H1 (cell line): ENCODE measurements at regions not wholly inside any gene's neighbourhood (a gene's known extent, or its start where the extent isn't known, plus 50 kb on each side); places are given as distances from the start of the nearest gene placed in this dataset.

Source experiments
- CTCF ChIA-PET: fragments of 300-600 bp; sonication (Branson Sonifier 250); formaldehyde crosslinking; loops from one replicate; lab custom pipeline; 2021; ENCODE audit not compliant: partially characterized antibody; lab: Charles Lee
- POLR2A ChIA-PET: fragments of 300-600 bp; sonication (Branson Sonifier 250); formaldehyde crosslinking; loops from one replicate; lab custom pipeline; 2021; ENCODE audit warnings: inconsistent platforms; ENCODE audit not compliant: partially characterized antibody; lab: Charles Lee
- DNase-seq, 2 experiments: peaks; one replicate each; pipeline versions ENCODE4 v3.0.0 to v3.0.0-alpha.2; 2010 to 2022; ENCODE audit warnings: low spot score in 2 of 2, low read depth in 1 of 2, mixed read lengths in 1 of 2
- FAIRE-seq: peaks from 2 replicates; lab custom pipeline; 2011; peaks lifted over from hg19 to GRCh38; lab: Jason Lieb, UNC
- H2AFZ ChIP-seq: 2 replicates; pipeline ENCODE4 v1.8.1; 2012; ENCODE audit warnings: low read length, inconsistent platforms
- H2AK5ac ChIP-seq: 2 replicates; pipeline ENCODE4 v1.6.1; 2013; ENCODE audit warnings: low read depth, low read length
- H2BK120ac ChIP-seq: replicated peaks from 2 replicates; pipeline ENCODE3; 2013; ENCODE audit warnings: low read depth, low read length, inconsistent platforms
- H2BK12ac ChIP-seq: 2 replicates; pipeline ENCODE4 v1.6.1; 2013; ENCODE audit warnings: low read depth, low read length
- H2BK15ac ChIP-seq: 2 replicates; pipeline ENCODE4 v1.6.1; 2013; ENCODE audit warnings: low read length
- H2BK20ac ChIP-seq: 2 replicates; pipeline ENCODE4 v1.6.1; 2013; ENCODE audit warnings: low read length
- H2BK5ac ChIP-seq: 2 replicates; pipeline ENCODE4 v1.6.1; 2013; ENCODE audit warnings: low read depth, low read length
- H3K14ac ChIP-seq: 2 replicates; pipeline ENCODE4 v1.6.1; 2013; ENCODE audit warnings: inconsistent platforms; ENCODE audit not compliant: insufficient read length
- H3K18ac ChIP-seq: 2 replicates; pipeline ENCODE4 v1.6.1; 2013; ENCODE audit warnings: low read length; ENCODE audit errors: extremely low read depth
- H3K23ac ChIP-seq: 2 replicates; pipeline ENCODE4 v1.6.1; 2013; ENCODE audit warnings: inconsistent platforms; ENCODE audit not compliant: insufficient read length
- H3K23me2 ChIP-seq: 2 replicates; pipeline ENCODE4 v1.6.1; 2013; ENCODE audit warnings: low read depth, low read length
- H3K27ac ChIP-seq: 2 replicates; pipeline ENCODE4 v1.6.1; 2011; ENCODE audit warnings: low read depth, low read length, inconsistent platforms
- H3K27me3 ChIP-seq, 4 experiments: replicated peaks in 1 of 4; 1 replicate in 1 of 4; 2 replicates in 3 of 4; pipeline versions ENCODE4 v1.6.1 to v1.8.1; 2011 to 2013; ENCODE audit warnings: low read length in 3 of 4, mild to moderate bottlenecking in 3 of 4, inconsistent platforms in 2 of 4, mixed read lengths in 2 of 4, moderate library complexity in 1 of 4; ENCODE audit not compliant: control insufficient read depth in 3 of 4, insufficient read depth in 3 of 4; ENCODE audit errors: extremely low read depth in 1 of 4
- H3K36me3 ChIP-seq, 4 experiments: 2 replicates each; pipeline versions ENCODE4 v1.6.1 to v1.8.1; 2011 to 2013; ENCODE audit warnings: mild to moderate bottlenecking in 4 of 4, low read length in 3 of 4, moderate library complexity in 2 of 4, control low read depth in 1 of 4, inconsistent platforms in 1 of 4; ENCODE audit not compliant: insufficient read depth in 4 of 4, control insufficient read depth in 2 of 4
- H3K4ac ChIP-seq: replicated peaks from 2 replicates; pipeline ENCODE3; 2013; ENCODE audit warnings: low read length, low read depth, mixed read lengths, inconsistent platforms; ENCODE audit not compliant: insufficient read length
- H3K4me1 ChIP-seq, 4 experiments: replicated peaks in 1 of 4; 1 replicate in 1 of 4; 2 replicates in 3 of 4; pipeline versions ENCODE4 v1.6.1 to v1.8.1; 2011 to 2013; ENCODE audit warnings: low read length in 3 of 4, inconsistent platforms in 2 of 4, mixed read lengths in 1 of 4; ENCODE audit not compliant: insufficient read depth in 4 of 4, control insufficient read depth in 3 of 4
- H3K4me2 ChIP-seq, 2 experiments: 2 replicates each; pipeline versions ENCODE4 v1.6.1 to v1.8.1; 2011 to 2013; ENCODE audit warnings: low read depth in 2 of 2, low read length in 2 of 2, control low read depth in 1 of 2, inconsistent platforms in 1 of 2, mild to moderate bottlenecking in 1 of 2; ENCODE audit not compliant: insufficient read depth in 1 of 2
- H3K4me3 ChIP-seq, 4 experiments: fragments of 200-600, 300-600 bp in 1 of 4; sonication (generic), shearing (Covaris generic), sonication (Bioruptor Twin) in 1 of 4; 2 replicates each; pipeline versions ENCODE4 v1.5.1 to v1.8.1; 2011 to 2016; ENCODE audit warnings: low read length in 4 of 4, low read depth in 3 of 4, control low read depth in 2 of 4, inconsistent platforms in 2 of 4, mild to moderate bottlenecking in 2 of 4, mixed read lengths in 1 of 4, moderate library complexity in 1 of 4; ENCODE audit not compliant: insufficient read depth in 2 of 4; ENCODE audit errors: extremely low read depth in 1 of 4
- H3K56ac ChIP-seq: replicated peaks from 2 replicates; pipeline ENCODE3; 2013; ENCODE audit warnings: low read depth, mild to moderate bottlenecking, mixed read lengths, low read length, inconsistent platforms; ENCODE audit not compliant: insufficient read length
- H3K79me1 ChIP-seq: 2 replicates; pipeline ENCODE4 v1.6.1; 2013; ENCODE audit warnings: low read depth, low read length, control low read depth
- H3K79me2 ChIP-seq, 2 experiments: 2 replicates each; pipeline versions ENCODE4 v1.6.1 to v1.8.1; 2012 to 2013; ENCODE audit warnings: low read length in 2 of 2, mild to moderate bottlenecking in 2 of 2, inconsistent platforms in 1 of 2; ENCODE audit not compliant: insufficient read depth in 2 of 2, control insufficient read depth in 1 of 2
- H3K9ac ChIP-seq, 4 experiments: replicated peaks in 1 of 4; 1 replicate in 1 of 4; 2 replicates in 3 of 4; pipeline versions ENCODE4 v1.6.1 to v1.8.1; 2011 to 2013; ENCODE audit warnings: low read depth in 3 of 4, low read length in 3 of 4, control low read depth in 2 of 4, mild to moderate bottlenecking in 2 of 4, moderate library complexity in 2 of 4, inconsistent platforms in 1 of 4; ENCODE audit errors: extremely low read depth in 1 of 4
- H3K9me3 ChIP-seq, 2 experiments: 2 replicates each; pipeline versions ENCODE4 v1.6.1 to v1.8.1; 2012 to 2013; ENCODE audit warnings: mild to moderate bottlenecking in 2 of 2, moderate library complexity in 2 of 2, control low read depth in 1 of 2, inconsistent platforms in 1 of 2, low read depth in 1 of 2, low read length in 1 of 2, mixed read lengths in 1 of 2; ENCODE audit not compliant: insufficient read depth in 2 of 2
- H4K20me1 ChIP-seq, 2 experiments: replicated peaks in 1 of 2; 2 replicates each; pipeline versions ENCODE3 to v1.8.1; 2011 to 2013; ENCODE audit warnings: inconsistent platforms in 2 of 2, low read length in 2 of 2, mild to moderate bottlenecking in 1 of 2; ENCODE audit not compliant: insufficient read depth in 2 of 2, control insufficient read depth in 1 of 2
- H4K5ac ChIP-seq: 2 replicates; pipeline ENCODE4 v1.6.1; 2013; ENCODE audit warnings: low read length, low read depth, mixed read lengths, inconsistent platforms; ENCODE audit not compliant: insufficient read length
- H4K8ac ChIP-seq: 2 replicates; pipeline ENCODE4 v1.8.0; 2013; ENCODE audit warnings: mild to moderate bottlenecking, moderate library complexity, low read length, inconsistent platforms; ENCODE audit not compliant: insufficient read depth; ENCODE audit errors: extremely low read depth
- H4K91ac ChIP-seq: replicated peaks from 2 replicates; pipeline ENCODE3; 2013; ENCODE audit warnings: low read length, mixed read lengths, inconsistent platforms; ENCODE audit not compliant: insufficient read length
- ATF2 ChIP-seq: IDR thresholded peaks from 2 replicates; pipeline ENCODE4 v1.6.1; 2012; ENCODE audit warnings: low read length, inconsistent platforms
- BACH1 ChIP-seq: IDR thresholded peaks from 2 replicates; pipeline ENCODE4 v1.6.1; 2012; ENCODE audit warnings: low read length, improper control_type of control experiment
- BRCA1 ChIP-seq: IDR thresholded peaks from 2 replicates; pipeline ENCODE4 v1.6.1; 2012; ENCODE audit warnings: low read depth, low read length, improper control_type of control experiment
- CREB1 ChIP-seq: IDR thresholded peaks from 2 replicates; pipeline ENCODE4 v1.6.1; 2012; ENCODE audit warnings: inconsistent platforms
- CTBP2 ChIP-seq: IDR thresholded peaks from 2 replicates; pipeline ENCODE4 v1.7.0; 2011; ENCODE audit warnings: borderline replicate concordance, mild to moderate bottlenecking, moderate library complexity, mixed read lengths, low read length; ENCODE audit not compliant: insufficient read depth, insufficient read length
- POLR2AphosphoS5 ChIP-seq: IDR thresholded peaks from 2 replicates; pipeline ENCODE4 v1.6.1; 2011; ENCODE audit warnings: low read depth, low read length
- POU5F1 ChIP-seq: IDR thresholded peaks from 2 replicates; pipeline ENCODE4 v1.6.1; 2011; ENCODE audit warnings: low read depth, mild to moderate bottlenecking, low read length, moderate library complexity
- RBBP5 ChIP-seq: IDR thresholded peaks from 2 replicates; pipeline ENCODE4 v1.7.1; 2012; ENCODE audit warnings: low read depth, mild to moderate bottlenecking, inconsistent platforms, low read length, moderate library complexity, borderline replicate concordance
- SIRT6 ChIP-seq: IDR thresholded peaks from one replicate; pipeline ENCODE4 v1.7.1; 2012; ENCODE audit warnings: low read length, inconsistent platforms
- TEAD4 ChIP-seq: IDR thresholded peaks from 2 replicates; pipeline ENCODE4 v1.6.1; 2012; ENCODE audit warnings: low read depth, low read length, inconsistent platforms, mixed read lengths
- WGBS, 2 experiments: shearing (Covaris generic) in 1 of 2; methylation state at CpG; one replicate each; pipeline versions ENCODE4 v1.1.6 to v1.1.7; 2013 to 2015; ENCODE audit warnings: low lambda C conversion rate in 2 of 2, mixed read lengths in 2 of 2, inconsistent platforms in 1 of 2, low coverage in 1 of 2, missing lambda C conversion rate in 1 of 2; ENCODE audit not compliant: insufficient replicate concordance in 2 of 2, insufficient coverage in 1 of 2, insufficient read length in 1 of 2; ENCODE audit errors: extremely low coverage in 1 of 2, missing lambda C conversion rate in 1 of 2; 5-methylcytosine and 5-hydroxymethylcytosine counted together

GRCh38 chr10:113347508-113347907 is 205.3 kb upstream of the HABP2 start:
- no peak overlapping the region for H3K18ac ChIP-seq
- WGBS, 2 experiments = 82% methylated on average over 4 of the region's 4 CpGs; no CpG with 5 or more reads in 1 of the 2 experiments
- no peak overlapping the region for H4K5ac ChIP-seq
- no peak overlapping the region for H3K56ac ChIP-seq
- H2BK12ac ChIP-seq = no peak overlapping the region
- no peak overlapping the region for H3K14ac ChIP-seq
- no peak overlapping the region for H2BK15ac ChIP-seq
- H3K4ac ChIP-seq = no peak overlapping the region
- no peak overlapping the region for H4K91ac ChIP-seq
- H3K79me1 ChIP-seq = no peaks in the 10 kb centered on the region
- no peak overlapping the region for H2AK5ac ChIP-seq
- no peak overlapping the region; the same call in 1 of the 2 replicates for H4K8ac ChIP-seq
- peaks cover 0 to 3% (median 2%) of the 10 kb centered on the region in 4 experiments; a peak in 3 of 7 replicates for H3K4me1 ChIP-seq
- H3K79me2 ChIP-seq = no peaks in the 10 kb centered on the region
- H3K9ac ChIP-seq = no peak overlapping the region
- no peak overlapping the region for H3K4me3 ChIP-seq
- no peak overlapping the region for H2BK20ac ChIP-seq
- no peak for DNase-seq
- H3K36me3 ChIP-seq = no peaks in the 10 kb centered on the region
- ChIA-PET CTCF (interaction anchor here (1.0 to 1.5 kb wide), 3 partner anchors 8 to 47 kb away, joined by 3 to 5 read pairs (median 3); no protein-coding TSS in a partner anchor), POLR2A (no interaction called here)
- no peak overlapping the region for H2BK5ac ChIP-seq
- no peak overlapping the region for H3K27ac ChIP-seq
- H2AFZ ChIP-seq = no peak overlapping the region
- no peaks in the 10 kb centered on the region; the same call in 1 of the 2 replicates for H3K23me2 ChIP-seq
- H3K27me3 ChIP-seq = no peaks in the 10 kb centered on the region
- H4K20me1 ChIP-seq = no peaks in the 10 kb centered on the region
- H3K23ac ChIP-seq = no peak overlapping the region
- H3K4me2 ChIP-seq = no peak overlapping the region
- no peak overlapping the region for H2BK120ac ChIP-seq
- FAIRE-seq = no peak
- no peaks in the 10 kb centered on the region; a peak in 1 of 4 replicates for H3K9me3 ChIP-seq
- TF ChIP-seq SIRT6 = no peak
- TF ChIP-seq ATF2 = no peak
- no peak for TF ChIP-seq POLR2AphosphoS5
- TF ChIP-seq BRCA1 = no peak
- no peak for TF ChIP-seq RBBP5
- no peak for TF ChIP-seq CTBP2
- TF ChIP-seq TEAD4 = no peak
- TF ChIP-seq BACH1 = no peak
- TF ChIP-seq CREB1 = no peak
- no peak for TF ChIP-seq POU5F1
